ENCODE measurements at regions not wholly inside any gene's neighbourhood (a gene's known extent, or its start where the extent isn't known, plus 50 kb on each side); places are given as distances from the start of the nearest gene placed in this dataset.

DNA sequence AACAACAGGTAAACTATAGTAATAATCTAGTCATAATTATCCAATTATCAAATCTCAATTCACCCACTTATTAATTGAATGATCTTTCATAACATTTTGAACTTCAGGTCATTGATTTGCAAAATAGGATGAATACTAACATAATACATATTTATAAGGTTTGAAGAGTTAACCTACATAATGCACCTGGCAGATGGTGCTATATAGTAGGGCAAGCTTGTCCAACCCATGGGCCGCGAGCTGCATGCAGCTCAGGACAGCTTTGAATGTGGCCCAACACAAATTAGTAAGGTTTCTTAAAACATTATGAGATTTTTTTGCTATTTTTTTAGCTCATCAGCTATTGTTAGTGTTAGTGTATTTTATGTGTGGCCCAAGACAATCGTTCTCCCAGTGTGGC, 815.8 kb upstream of the ID2 start (continued):
- TF ChIP-seq, protein P1, sequence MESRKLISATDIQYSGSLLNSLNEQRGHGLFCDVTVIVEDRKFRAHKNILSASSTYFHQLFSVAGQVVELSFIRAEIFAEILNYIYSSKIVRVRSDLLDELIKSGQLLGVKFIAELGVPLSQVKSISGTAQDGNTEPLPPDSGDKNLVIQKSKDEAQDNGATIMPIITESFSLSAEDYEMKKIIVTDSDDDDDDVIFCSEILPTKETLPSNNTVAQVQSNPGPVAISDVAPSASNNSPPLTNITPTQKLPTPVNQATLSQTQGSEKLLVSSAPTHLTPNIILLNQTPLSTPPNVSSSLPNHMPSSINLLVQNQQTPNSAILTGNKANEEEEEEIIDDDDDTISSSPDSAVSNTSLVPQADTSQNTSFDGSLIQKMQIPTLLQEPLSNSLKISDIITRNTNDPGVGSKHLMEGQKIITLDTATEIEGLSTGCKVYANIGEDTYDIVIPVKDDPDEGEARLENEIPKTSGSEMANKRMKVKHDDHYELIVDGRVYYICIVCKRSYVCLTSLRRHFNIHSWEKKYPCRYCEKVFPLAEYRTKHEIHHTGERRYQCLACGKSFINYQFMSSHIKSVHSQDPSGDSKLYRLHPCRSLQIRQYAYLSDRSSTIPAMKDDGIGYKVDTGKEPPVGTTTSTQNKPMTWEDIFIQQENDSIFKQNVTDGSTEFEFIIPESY (IDR thresholded peaks at IDR 0.05; ENCODE audit: extremely low read depth, insufficient replicate concordance, low read length), result no peak
- TF ChIP-seq CBX3 (IDR thresholded peaks at IDR 0.05; ENCODE audit: low read depth) (no peak), SP1 (IDR thresholded peaks at IDR 0.05; ENCODE audit: low read depth) (no peak)

DNA sequence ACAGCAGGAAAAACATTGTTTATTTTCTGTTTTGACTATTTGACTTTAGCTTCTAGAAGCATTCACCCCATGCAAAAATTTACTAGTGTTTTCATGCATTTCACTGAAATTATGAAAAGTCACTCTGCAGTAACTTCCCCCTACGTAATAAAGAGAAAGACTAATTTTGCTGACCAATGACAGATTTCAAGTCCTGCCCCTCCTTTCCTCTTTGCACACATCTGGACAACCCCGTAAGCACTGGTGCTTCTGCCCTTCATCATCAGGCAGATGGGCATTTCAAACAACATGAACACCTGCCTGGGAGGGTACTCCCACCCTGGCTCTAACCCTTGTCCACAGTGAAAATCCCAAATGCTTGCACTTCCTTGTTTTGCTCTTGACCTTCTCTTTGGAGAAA, 815.0 kb upstream of the ID2 start:
- RAD21 ChIA-PET (ENCODE audit: low non-redundant PET in 1 of 2, low total read pairs in 2 of 2, uncharacterized antibody in 2 of 2, unreplicated experiment in 2 of 2), result no interaction called here
- Histone ChIP-seq H3K9me2 (ENCODE audit: insufficient read depth) (no peaks in the 10 kb centered on the region), H4K20me1 (ENCODE audit: insufficient read depth) (no peaks in the 10 kb centered on the region), H3K4me1 (ENCODE audit: control insufficient read depth in 1 of 2, insufficient read depth in 2 of 2, low read length in 2 of 2) (no peaks in the 10 kb centered on the region), H3K9ac (ENCODE audit: low read length) (no peak overlapping the region), H3K9me3 (ENCODE audit: control insufficient read depth in 1 of 2, insufficient read depth in 1 of 2, low read depth in 1 of 2, low read length in 2 of 2) (no peaks in the 10 kb centered on the region), H3K36me3 (ENCODE audit: control insufficient read depth in 1 of 2, insufficient read depth in 2 of 2, low read length in 2 of 2) (no peaks in the 10 kb centered on the region), H3K27me3 (ENCODE audit: insufficient read depth, low read length) (peaks cover 8% of the 10 kb centered on the region; the same call in 1 of the 2 replicates), H3K79me2 (ENCODE audit: insufficient read depth, low read length) (no peaks in the 10 kb centered on the region), H3K4me3 (replicated peaks in 1 of 2; ENCODE audit: low read depth in 1 of 2, low read length in 2 of 2) (no peak overlapping the region), H3K4me2 (ENCODE audit: low read length) (no peak overlapping the region), H3K27ac (ENCODE audit: low read depth, low read length) (no peak overlapping the region), H2AFZ (ENCODE audit: low read depth, low read length, poor library complexity, severe bottlenecking) (no peak overlapping the region)
- DNase-seq (ENCODE audit: low read depth, low spot score) (no peak), ATAC-seq (no peak)
- no TSS peak for BruUV-seq (replicated peaks)
- intact Hi-C loops (cut with micrococcal nuclease), result no loop called here
- CTCF ChIA-PET, result no interaction called here
- POLR2A ChIA-PET, result no interaction called here
- no peak for TF ChIP-seq POLR2A (IDR thresholded peaks at IDR 0.05; ENCODE audit: borderline replicate concordance, extremely low read depth, insufficient read depth, insufficient read length)
- TF ChIP-seq ATF3 (IDR thresholded peaks at IDR 0.05), result no peak
- TF ChIP-seq RAD21 (IDR thresholded peaks at IDR 0.05; ENCODE audit: low read depth), result no peak
- TF ChIP-seq EZH2phosphoT487 (IDR thresholded peaks at IDR 0.05; ENCODE audit: borderline replicate concordance), result no peak
- TF ChIP-seq, protein P2, sequence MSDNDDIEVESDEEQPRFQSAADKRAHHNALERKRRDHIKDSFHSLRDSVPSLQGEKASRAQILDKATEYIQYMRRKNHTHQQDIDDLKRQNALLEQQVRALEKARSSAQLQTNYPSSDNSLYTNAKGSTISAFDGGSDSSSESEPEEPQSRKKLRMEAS (IDR thresholded peaks at IDR 0.05), result no peak
- no peak for TF ChIP-seq EZH2 (IDR thresholded peaks at IDR 0.05)
- no peak for TF ChIP-seq TCF7L2 (IDR thresholded peaks at IDR 0.05; ENCODE audit: borderline replicate concordance, extremely low read depth, insufficient read depth, insufficient read length)
- no peak for TF ChIP-seq ZNF274 (IDR thresholded peaks at IDR 0.05; ENCODE audit: low read depth, low read length)
- no peak for TF ChIP-seq CEBPB (IDR thresholded peaks at IDR 0.05; ENCODE audit: low read depth)
- TF ChIP-seq ZFX (IDR thresholded peaks at IDR 0.05), result no peak
- no peak for TF ChIP-seq SRF (IDR thresholded peaks at IDR 0.05; ENCODE audit: low read depth)
- no peak for TF ChIP-seq JUND (IDR thresholded peaks at IDR 0.05)
- no peak for TF ChIP-seq SIN3A (IDR thresholded peaks at IDR 0.05; ENCODE audit: low read depth)
- no peak for TF ChIP-seq EGR1 (IDR thresholded peaks at IDR 0.05; ENCODE audit: low read depth)
- TF ChIP-seq FOSL1 (IDR thresholded peaks at IDR 0.05; ENCODE audit: low read depth), result no peak
- TF ChIP-seq ELF1 (IDR thresholded peaks at IDR 0.05; ENCODE audit: borderline replicate concordance, low read depth), result no peak
- TF ChIP-seq, protein P3, sequence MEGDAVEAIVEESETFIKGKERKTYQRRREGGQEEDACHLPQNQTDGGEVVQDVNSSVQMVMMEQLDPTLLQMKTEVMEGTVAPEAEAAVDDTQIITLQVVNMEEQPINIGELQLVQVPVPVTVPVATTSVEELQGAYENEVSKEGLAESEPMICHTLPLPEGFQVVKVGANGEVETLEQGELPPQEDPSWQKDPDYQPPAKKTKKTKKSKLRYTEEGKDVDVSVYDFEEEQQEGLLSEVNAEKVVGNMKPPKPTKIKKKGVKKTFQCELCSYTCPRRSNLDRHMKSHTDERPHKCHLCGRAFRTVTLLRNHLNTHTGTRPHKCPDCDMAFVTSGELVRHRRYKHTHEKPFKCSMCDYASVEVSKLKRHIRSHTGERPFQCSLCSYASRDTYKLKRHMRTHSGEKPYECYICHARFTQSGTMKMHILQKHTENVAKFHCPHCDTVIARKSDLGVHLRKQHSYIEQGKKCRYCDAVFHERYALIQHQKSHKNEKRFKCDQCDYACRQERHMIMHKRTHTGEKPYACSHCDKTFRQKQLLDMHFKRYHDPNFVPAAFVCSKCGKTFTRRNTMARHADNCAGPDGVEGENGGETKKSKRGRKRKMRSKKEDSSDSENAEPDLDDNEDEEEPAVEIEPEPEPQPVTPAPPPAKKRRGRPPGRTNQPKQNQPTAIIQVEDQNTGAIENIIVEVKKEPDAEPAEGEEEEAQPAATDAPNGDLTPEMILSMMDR (IDR thresholded peaks at IDR 0.05 in 2 of 3, conservative IDR thresholded peaks at IDR 0.05 in 1 of 3; ENCODE audit: borderline replicate concordance in 1 of 3, insufficient read depth in 1 of 3, low read depth in 2 of 3, low read length in 2 of 3), result no peak
- TF ChIP-seq YY1 (IDR thresholded peaks at IDR 0.05; ENCODE audit: extremely low read depth, insufficient replicate concordance, low read depth, low read length), result no peak
- TF ChIP-seq CBX3 (IDR thresholded peaks at IDR 0.05; ENCODE audit: low read depth), result no peak
